ENCODE measurements at regions not wholly inside any gene's neighbourhood (a gene's known extent, or its start where the extent isn't known, plus 50 kb on each side); places are given as distances from the start of the nearest gene placed in this dataset.

DNA sequence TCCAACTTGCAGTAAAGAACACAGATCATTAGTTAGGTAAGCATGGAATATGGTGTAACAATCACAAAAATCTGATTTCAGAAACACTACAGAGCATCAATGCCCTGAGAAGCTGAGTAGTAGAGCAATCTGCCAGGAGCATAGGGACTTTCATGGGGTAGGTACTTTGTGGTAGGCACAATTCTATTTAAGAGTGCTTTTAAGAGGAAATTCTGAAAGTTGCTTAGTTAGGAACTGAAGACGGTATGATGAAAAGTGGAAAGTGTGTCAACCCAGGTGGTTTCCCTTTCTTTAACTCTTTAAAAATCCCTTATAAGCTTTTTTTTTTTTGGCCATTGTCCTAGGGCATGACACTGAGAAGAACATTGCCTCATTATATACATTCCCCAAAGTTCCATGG, 535.7 kb upstream of the FBXO33 start:
- DNase-seq (ENCODE audit: low spot score) (no peak), ATAC-seq (ENCODE audit: low FRiP score) (no peak)
- TF ChIP-seq, protein P1, sequence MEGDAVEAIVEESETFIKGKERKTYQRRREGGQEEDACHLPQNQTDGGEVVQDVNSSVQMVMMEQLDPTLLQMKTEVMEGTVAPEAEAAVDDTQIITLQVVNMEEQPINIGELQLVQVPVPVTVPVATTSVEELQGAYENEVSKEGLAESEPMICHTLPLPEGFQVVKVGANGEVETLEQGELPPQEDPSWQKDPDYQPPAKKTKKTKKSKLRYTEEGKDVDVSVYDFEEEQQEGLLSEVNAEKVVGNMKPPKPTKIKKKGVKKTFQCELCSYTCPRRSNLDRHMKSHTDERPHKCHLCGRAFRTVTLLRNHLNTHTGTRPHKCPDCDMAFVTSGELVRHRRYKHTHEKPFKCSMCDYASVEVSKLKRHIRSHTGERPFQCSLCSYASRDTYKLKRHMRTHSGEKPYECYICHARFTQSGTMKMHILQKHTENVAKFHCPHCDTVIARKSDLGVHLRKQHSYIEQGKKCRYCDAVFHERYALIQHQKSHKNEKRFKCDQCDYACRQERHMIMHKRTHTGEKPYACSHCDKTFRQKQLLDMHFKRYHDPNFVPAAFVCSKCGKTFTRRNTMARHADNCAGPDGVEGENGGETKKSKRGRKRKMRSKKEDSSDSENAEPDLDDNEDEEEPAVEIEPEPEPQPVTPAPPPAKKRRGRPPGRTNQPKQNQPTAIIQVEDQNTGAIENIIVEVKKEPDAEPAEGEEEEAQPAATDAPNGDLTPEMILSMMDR (IDR thresholded peaks at IDR 0.05): no peak

DNA sequence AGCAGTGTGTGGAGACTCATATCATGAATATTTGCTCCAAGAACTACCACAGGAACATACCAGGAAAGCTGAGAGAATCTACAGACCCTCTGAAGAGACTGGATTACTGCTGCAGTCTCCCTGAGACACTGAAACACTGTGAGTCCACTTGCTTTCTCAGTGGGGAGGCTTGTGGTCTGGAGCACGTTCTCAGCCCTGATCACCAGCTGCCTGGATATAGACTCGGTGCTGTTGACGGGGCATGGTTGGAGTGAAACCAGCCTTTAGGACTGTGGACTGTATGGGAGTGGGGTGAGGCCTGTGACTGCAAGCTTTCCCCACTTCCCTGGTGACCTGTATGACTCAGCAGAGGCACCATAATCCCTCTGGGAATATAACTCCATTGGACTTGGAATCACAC, 525.8 kb upstream of the FBXO33 start:
- DNase-seq (ENCODE audit: low spot score) (no peak), ATAC-seq (ENCODE audit: low FRiP score) (no peak)
- TF ChIP-seq, protein P1 (IDR thresholded peaks at IDR 0.05): no peak

DNA sequence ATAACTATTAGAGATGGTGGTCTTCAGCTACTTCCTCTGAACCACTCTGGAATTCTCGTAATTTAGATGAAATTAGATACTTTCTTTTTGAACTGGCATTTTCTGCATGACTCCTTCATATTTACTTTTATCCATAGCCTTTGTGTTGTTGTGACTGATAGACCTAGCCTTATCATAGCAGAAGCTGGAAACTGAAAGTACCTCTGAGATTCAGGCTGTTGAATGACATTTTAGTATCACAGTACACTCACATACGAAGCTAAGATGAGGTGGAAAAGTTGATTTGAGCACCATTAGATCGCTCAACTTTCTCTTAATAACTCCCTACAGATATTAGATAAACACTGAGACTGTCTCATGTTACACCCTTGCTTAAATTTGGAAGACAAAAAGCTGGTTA, 525.1 kb upstream of the FBXO33 start:
- TF ChIP-seq, protein P1 (IDR thresholded peaks at IDR 0.05): no peak
- ATAC-seq (ENCODE audit: low FRiP score): no peak
- no peak for DNase-seq (ENCODE audit: low spot score)

DNA sequence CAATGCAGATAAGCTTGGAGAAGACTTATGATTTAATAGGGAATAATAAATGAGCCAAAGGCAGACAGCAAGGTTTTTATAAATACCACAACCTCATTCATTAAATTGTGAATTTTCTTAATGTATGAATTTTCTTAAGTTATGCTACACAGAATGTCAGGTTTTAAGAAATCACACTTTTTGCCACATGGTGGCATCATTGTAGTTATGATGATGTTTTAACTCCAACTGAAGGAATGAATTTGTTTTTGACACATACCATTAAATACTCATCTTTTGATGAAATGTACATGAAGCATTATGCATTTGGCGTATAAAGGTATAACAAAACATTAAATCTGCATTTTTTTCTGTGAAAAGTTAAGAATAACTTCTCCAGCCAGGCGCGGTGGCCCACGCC, 524.1 kb upstream of the FBXO33 start:
- TF ChIP-seq, protein P1 (IDR thresholded peaks at IDR 0.05): no peak
- no peak for DNase-seq (ENCODE audit: low spot score)
- ATAC-seq (ENCODE audit: low FRiP score): no peak

DNA sequence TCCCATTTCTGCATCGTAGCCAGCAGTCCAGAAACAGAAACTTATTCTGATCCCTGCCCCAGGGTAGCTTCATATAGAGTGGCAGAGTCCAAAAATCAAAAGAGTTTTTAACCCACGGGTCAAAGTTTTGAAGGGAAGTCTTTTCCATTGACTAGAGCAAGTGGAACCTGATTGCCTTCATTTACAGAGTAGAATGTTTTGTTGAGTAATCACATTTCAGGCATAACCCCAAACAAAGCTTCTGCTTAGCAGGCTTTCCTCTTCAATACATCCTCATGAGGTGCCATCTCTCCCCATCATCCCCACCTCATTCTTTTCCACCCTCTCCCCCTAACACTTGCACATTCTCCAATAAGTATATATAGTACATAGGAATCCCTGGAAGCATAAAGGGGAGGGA, 516.0 kb upstream of the FBXO33 start:
- ATAC-seq (ENCODE audit: low FRiP score): no peak
- TF ChIP-seq, protein P1 (IDR thresholded peaks at IDR 0.05): no peak
- no peak for DNase-seq (ENCODE audit: low spot score)

DNA sequence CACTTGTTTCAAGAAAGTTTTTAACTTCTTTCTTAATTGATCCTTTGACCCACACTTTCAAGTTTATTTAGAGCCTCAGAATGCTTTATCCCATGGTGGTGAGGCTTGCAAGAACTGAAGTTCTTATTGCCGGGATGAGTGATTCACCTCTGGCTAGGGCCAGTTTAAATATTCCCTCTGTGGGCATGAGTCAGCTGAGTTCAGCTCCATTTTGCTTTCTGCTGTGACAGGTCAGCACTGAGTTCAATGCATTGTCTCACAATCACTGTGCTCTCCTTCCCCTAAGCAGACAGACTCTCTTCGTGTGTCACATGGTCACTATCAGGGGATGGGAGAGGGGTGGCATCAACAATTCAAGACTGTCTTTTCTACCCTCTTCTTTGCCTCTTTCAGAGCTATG, 514.6 kb upstream of the FBXO33 start:
- DNase-seq (ENCODE audit: low spot score): no peak
- TF ChIP-seq, protein P1 (IDR thresholded peaks at IDR 0.05): no peak
- no peak for ATAC-seq (ENCODE audit: low FRiP score)

DNA sequence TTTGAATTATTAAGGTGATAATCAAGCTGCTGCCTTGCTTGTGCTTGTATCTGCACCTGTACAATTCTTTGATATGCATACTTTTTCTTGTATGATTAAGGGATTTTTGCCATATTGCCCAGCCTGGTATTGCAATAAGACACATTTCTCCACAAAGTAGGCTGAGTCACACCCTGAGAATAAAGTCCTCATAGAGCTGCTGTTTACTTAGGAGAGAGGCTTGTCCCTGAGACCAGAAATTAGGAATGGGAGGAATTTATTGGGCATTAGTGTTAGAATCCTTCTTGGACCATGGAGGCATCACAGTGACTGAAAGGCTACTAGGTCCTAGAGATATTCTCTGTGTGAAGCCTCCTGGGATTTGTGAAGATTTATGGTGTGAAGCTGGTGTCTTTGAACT, 506.8 kb upstream of the FBXO33 start:
- TF ChIP-seq, protein P1 (IDR thresholded peaks at IDR 0.05): no peak

More for the DNA sequence above, 506.8 kb upstream of the FBXO33 start:
- ATAC-seq (ENCODE audit: low FRiP score): no peak
- DNase-seq (ENCODE audit: low spot score): no peak
